NCI-H2107 treated with DMSO at 0.1 percent for 48 hours (cell line): ENCODE measurements at regions not wholly inside any gene's neighbourhood (a gene's known extent, or its start where the extent isn't known, plus 50 kb on each side); places are given as distances from the start of the nearest gene placed in this dataset.

Experiments used
- DNase-seq: peaks from one replicate; lab custom pipeline; 2025; ENCODE audit not compliant: unreplicated experiment; lab: John Stamatoyannopoulos, UW

- DNase-seq: no peak
Measured at GRCh38 chr13:44118881-44119280, 239.2 kb downstream of the LACC1 start.

- DNase-seq: no peak
Measured at GRCh38 chr13:44120043-44120442, 240.3 kb downstream of the LACC1 start.

GRCh38 chr13:44120849-44121755 lies 241.4 kb downstream of the LACC1 start:
- no peak for DNase-seq

GRCh38 chr13:44124352-44124751 lies 244.6 kb downstream of the LACC1 start:
- DNase-seq: no peak

GRCh38 chr13:44125943-44126469 lies 246.3 kb downstream of the LACC1 start:
- DNase-seq: no peak

- no peak for DNase-seq
Measured at GRCh38 chr13:44128552-44129001, 245.0 kb upstream of the SERP2 start.

GRCh38 chr13:44129418-44129817 lies 244.2 kb upstream of the SERP2 start:
- DNase-seq: no peak

GRCh38 chr13:44131069-44131614 lies 242.5 kb upstream of the SERP2 start:
- no peak for DNase-seq

- no peak for DNase-seq
Measured at GRCh38 chr13:44132710-44133109, 240.9 kb upstream of the SERP2 start.

GRCh38 chr13:44133626-44134025 lies 240.0 kb upstream of the SERP2 start:
- no peak for DNase-seq

GRCh38 chr13:44135566-44135965 lies 238.1 kb upstream of the SERP2 start:
- DNase-seq: no peak

- DNase-seq: no peak
Measured at GRCh38 chr13:44136696-44137268, 236.8 kb upstream of the SERP2 start.

GRCh38 chr13:44137466-44137865 lies 236.2 kb upstream of the SERP2 start:
- DNase-seq: no peak

- peak; percentile 87 for DNase-seq
Measured at GRCh38 chr13:44140146-44140545, 233.5 kb upstream of the SERP2 start.

GRCh38 chr13:44140888-44141724 lies 232.5 kb upstream of the SERP2 start:
- DNase-seq: no peak

GRCh38 chr13:44141725-44142539 lies 231.7 kb upstream of the SERP2 start:
- DNase-seq: peak; percentile 45

GRCh38 chr13:44142540-44142867 lies 231.1 kb upstream of the SERP2 start:
- no peak for DNase-seq

GRCh38 chr13:44142941-44143665 lies 230.5 kb upstream of the SERP2 start:
- DNase-seq: no peak

GRCh38 chr13:44146138-44146537 lies 227.5 kb upstream of the SERP2 start:
- no peak for DNase-seq

GRCh38 chr13:44147233-44147632 lies 226.4 kb upstream of the SERP2 start:
- DNase-seq: no peak
